Fibroblast of the aortic adventitia (primary cell): ENCODE measurements at regions not wholly inside any gene's neighbourhood (a gene's known extent, or its start where the extent isn't known, plus 50 kb on each side); places are given as distances from the start of the nearest gene placed in this dataset.

Experiments
- DNase-seq: peaks from one replicate; pipeline ENCODE4 v3.0.0-alpha.2; 2010; ENCODE audit warnings: low read depth
- H3K4me3 ChIP-seq: 2 replicates; pipeline ENCODE4 v1.5.1; 2011; ENCODE audit warnings: low read depth, mild to moderate bottlenecking, control low read depth, low read length, moderate library complexity
- CTCF ChIP-seq: IDR thresholded peaks from 2 replicates; pipeline ENCODE4 v1.5.1; 2011; ENCODE audit warnings: mild to moderate bottlenecking, low read length, control low read depth, inconsistent platforms; ENCODE audit not compliant: insufficient read depth

- DNase-seq, result no peak
- no peak overlapping the region for H3K4me3 ChIP-seq
- no peak for TF ChIP-seq CTCF
These were observed 177.5 kb upstream of the PFN2 start for GRCh38 chr3:150148227-150148626.

DNA sequence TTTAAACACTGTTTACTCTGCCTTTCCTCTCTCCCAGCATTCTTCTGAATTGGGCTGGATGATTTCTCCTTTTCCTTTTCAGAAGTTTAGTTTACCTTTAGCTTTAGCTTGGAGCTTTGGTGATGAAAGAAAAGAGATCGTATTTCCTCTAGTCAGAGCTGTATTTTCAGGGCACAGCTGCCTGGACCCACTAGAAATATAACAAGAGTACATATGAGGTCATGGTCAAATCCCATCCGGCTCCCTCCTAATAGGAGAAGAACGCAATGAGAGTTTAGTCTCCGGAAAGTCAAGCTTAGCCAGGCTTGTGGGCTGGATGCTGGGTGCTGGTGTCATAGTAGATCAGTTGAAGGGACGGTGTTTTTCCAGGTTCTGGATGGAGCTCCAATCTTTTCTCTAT, 177.1 kb upstream of the PFN2 start:
- peak; percentile 49 for DNase-seq
- no peak overlapping the region for H3K4me3 ChIP-seq
- TF ChIP-seq CTCF, result no peak

DNA sequence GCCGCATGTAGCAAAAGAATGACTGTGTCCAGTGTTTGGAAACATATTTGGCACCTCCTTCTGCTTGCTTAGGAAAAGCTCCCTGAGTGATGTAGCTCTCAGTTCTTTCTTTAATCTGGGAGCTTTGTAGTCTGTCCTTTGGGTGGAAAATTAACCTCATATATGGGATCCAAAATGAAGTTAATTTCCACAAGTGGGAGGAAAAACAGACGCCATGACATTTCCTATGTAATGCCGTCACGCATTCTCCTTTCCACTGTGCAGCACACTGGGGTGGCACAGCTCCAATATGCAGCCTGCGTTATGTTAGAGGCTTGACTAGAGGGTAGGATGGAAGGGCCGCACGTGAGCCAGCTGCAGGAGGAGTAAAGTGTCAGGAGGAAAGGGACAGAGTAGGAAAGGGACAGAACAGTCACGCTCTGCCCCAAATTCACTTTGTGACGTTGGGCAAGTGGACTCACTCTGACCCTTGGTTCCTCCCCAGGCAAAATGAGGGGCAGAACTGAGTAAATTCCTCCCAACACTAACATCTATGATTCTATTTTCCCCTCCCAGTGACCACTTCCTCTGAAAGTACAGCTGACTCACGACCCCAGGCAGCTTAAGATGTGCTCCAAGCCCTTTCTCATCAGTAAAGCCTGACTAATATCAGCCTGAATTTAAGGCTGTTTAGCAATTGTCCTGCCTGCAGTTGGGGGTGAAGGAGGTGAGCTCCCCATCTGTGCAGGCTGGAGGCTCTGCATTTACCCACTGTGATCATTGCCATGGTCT, 176.5 kb upstream of the PFN2 start:
- DNase-seq, result peak; percentile 90
- peak overlapping the region; percentile 40 for H3K4me3 ChIP-seq

GRCh38 chr3:150145659-150146058, 175.0 kb upstream of the PFN2 start:
- no peak for TF ChIP-seq CTCF
- no peak overlapping the region for H3K4me3 ChIP-seq
- no peak for DNase-seq

More for the DNA sequence above, 176.5 kb upstream of the PFN2 start:
- TF ChIP-seq CTCF, result no peak

DNA sequence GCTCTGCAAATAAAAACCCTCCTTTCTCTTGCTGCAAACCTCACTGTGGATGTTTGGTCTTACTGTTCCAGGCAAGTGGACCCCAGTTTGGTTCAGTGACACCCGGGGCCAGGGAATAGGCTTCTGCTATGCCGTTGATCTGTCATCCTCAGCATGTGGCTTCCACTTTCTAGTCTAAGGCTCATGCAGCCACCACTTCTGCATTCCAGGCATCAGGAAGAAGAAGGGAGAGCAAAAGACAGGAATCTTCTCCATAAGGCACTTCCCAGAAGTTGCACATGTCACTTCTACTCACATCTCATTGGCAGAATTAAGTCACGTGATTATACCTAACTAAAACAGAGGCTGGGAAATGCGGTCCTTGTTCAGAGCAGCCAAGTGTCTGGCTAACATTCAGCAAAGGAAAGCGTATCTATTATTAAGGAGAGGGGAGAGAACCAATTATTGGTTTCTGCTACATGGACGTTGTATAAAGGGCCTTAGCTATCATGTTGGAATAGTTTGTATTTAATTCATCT, 173.6 kb upstream of the PFN2 start:
- TF ChIP-seq CTCF, result no peak

DNA sequence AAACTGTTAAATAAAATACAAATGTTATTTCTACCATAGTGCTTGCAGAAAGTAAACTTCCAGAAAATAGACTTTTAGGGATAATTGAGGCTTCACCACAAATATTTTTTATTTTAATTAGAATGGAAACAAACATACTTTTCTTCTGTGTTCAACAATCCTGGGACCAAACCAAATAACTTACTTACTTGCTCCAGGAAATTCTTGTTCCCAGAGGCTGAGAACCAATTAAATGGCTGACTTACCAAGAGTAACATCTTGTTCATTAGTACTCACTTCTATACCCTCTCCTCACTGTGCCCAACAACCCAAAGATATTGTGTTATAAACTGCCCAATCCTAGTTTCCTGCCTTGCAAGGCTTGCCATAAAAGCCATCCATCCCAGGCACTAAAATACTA, 172.2 kb upstream of the PFN2 start:
- no peak for DNase-seq
- H3K4me3 ChIP-seq, result no peak overlapping the region
- no peak for TF ChIP-seq CTCF

More for the DNA sequence above, 173.6 kb upstream of the PFN2 start:
- no peak overlapping the region for H3K4me3 ChIP-seq
- DNase-seq, result no peak

- no peak for DNase-seq
- TF ChIP-seq CTCF, result no peak
- H3K4me3 ChIP-seq, result no peak overlapping the region
These were observed 171.2 kb upstream of the PFN2 start for GRCh38 chr3:150141790-150142326.
